H9 (cell line): ENCODE measurements at regions not wholly inside any gene's neighbourhood (a gene's known extent, or its start where the extent isn't known, plus 50 kb on each side); places are given as distances from the start of the nearest gene placed in this dataset.

Experiments used
- DNase-seq: peaks from one replicate; pipeline ENCODE4 v3.0.0-alpha.2; 2017
- H2AFZ ChIP-seq: one replicate; pipeline ENCODE4 v1.6.1; 2013; ENCODE audit warnings: mild to moderate bottlenecking, low read length, control low read depth, moderate library complexity
- H2AK5ac ChIP-seq: 2 replicates; pipeline ENCODE4 v1.6.1; 2013; ENCODE audit warnings: low read length, control low read depth, mixed read lengths; ENCODE audit not compliant: insufficient read length
- H2BK120ac ChIP-seq: one replicate; pipeline ENCODE4 v1.6.1; 2013; ENCODE audit warnings: low read depth, mild to moderate bottlenecking, low read length, control low read depth, inconsistent platforms; ENCODE audit not compliant: poor library complexity, severe bottlenecking
- H2BK12ac ChIP-seq: 2 replicates; pipeline ENCODE4 v1.6.1; 2013; ENCODE audit warnings: low read length, control low read depth, mixed read lengths, low read depth; ENCODE audit not compliant: insufficient read length
- H2BK15ac ChIP-seq: 2 replicates; pipeline ENCODE4 v1.6.1; 2013; ENCODE audit warnings: low read depth, low read length, control low read depth
- H2BK20ac ChIP-seq: one replicate; pipeline ENCODE4 v1.6.1; 2013; ENCODE audit warnings: low read depth, mild to moderate bottlenecking, low read length, control low read depth, inconsistent platforms; ENCODE audit not compliant: poor library complexity, severe bottlenecking
- H2BK5ac ChIP-seq: 2 replicates; pipeline ENCODE4 v1.6.1; 2013; ENCODE audit warnings: low read length, control low read depth, mixed read lengths; ENCODE audit not compliant: insufficient read length
- H3K14ac ChIP-seq: 2 replicates; pipeline ENCODE4 v1.6.1; 2013; ENCODE audit warnings: low read length, control low read depth; ENCODE audit not compliant: insufficient read depth
- H3K18ac ChIP-seq: 2 replicates; pipeline ENCODE4 v1.6.1; 2013; ENCODE audit warnings: low read depth, mild to moderate bottlenecking, mixed read lengths, low read length, control low read depth; ENCODE audit not compliant: insufficient read length
- H3K23ac ChIP-seq: 2 replicates; pipeline ENCODE4 v1.6.1; 2013; ENCODE audit warnings: low read length, control low read depth, mixed read lengths, low read depth; ENCODE audit not compliant: insufficient read length
- H3K23me2 ChIP-seq: 2 replicates; pipeline ENCODE4 v1.6.1; 2013; ENCODE audit warnings: low read depth, mild to moderate bottlenecking, mixed read lengths, low read length, control low read depth; ENCODE audit not compliant: insufficient read length, poor library complexity, severe bottlenecking
- H3K27ac ChIP-seq: 2 replicates; pipeline ENCODE4 v1.5.1; 2013; ENCODE audit warnings: low read length, control low read depth, mixed read lengths, low read depth; ENCODE audit not compliant: insufficient read length
- H3K27me3 ChIP-seq: 2 replicates; pipeline ENCODE4 v1.6.1; 2013; ENCODE audit warnings: low read length, control low read depth, inconsistent platforms; ENCODE audit not compliant: insufficient read depth
- H3K4ac ChIP-seq: 2 replicates; pipeline ENCODE4 v1.6.1; 2013; ENCODE audit warnings: low read depth, mild to moderate bottlenecking, control low read depth, inconsistent platforms, low read length, moderate library complexity
- H3K4me1 ChIP-seq: 2 replicates; pipeline ENCODE4 v1.6.1; 2013; ENCODE audit warnings: low read length, control low read depth, inconsistent platforms; ENCODE audit not compliant: insufficient read depth
- H3K4me2 ChIP-seq: 2 replicates; pipeline ENCODE4 v1.6.1; 2013; ENCODE audit warnings: low read length, control low read depth, mixed read lengths; ENCODE audit not compliant: insufficient read length, insufficient read depth
- H3K56ac ChIP-seq: 2 replicates; pipeline ENCODE4 v1.6.1; 2013; ENCODE audit warnings: low read depth, mild to moderate bottlenecking, mixed read lengths, low read length, control low read depth; ENCODE audit not compliant: insufficient read length
- H3K79me1 ChIP-seq: 2 replicates; pipeline ENCODE4 v1.6.1; 2013; ENCODE audit warnings: low read depth, mild to moderate bottlenecking, moderate library complexity, low read length, control low read depth, inconsistent platforms; ENCODE audit not compliant: insufficient read depth, poor library complexity, severe bottlenecking
- H3K79me2 ChIP-seq: 2 replicates; pipeline ENCODE4 v1.6.1; 2013; ENCODE audit warnings: low read length, control low read depth, inconsistent platforms; ENCODE audit not compliant: insufficient read depth
- H3K9ac ChIP-seq: 2 replicates; pipeline ENCODE4 v1.6.1; 2013; ENCODE audit warnings: low read length, control low read depth, mixed read lengths; ENCODE audit not compliant: insufficient read length; ENCODE audit errors: extremely low read depth
- H3K9me3 ChIP-seq: one replicate; pipeline ENCODE4 v1.6.1; 2013; ENCODE audit warnings: low read depth, low read length, inconsistent platforms; ENCODE audit not compliant: control insufficient read depth
- H3T11ph ChIP-seq: one replicate; pipeline ENCODE4 v1.6.1; 2013; ENCODE audit warnings: mild to moderate bottlenecking, low read length, control low read depth, inconsistent platforms
- H4K20me1 ChIP-seq: one replicate; pipeline ENCODE4 v1.6.1; 2013; ENCODE audit not compliant: control insufficient read depth, insufficient read length, insufficient read depth
- H4K5ac ChIP-seq: 2 replicates; pipeline ENCODE4 v1.6.1; 2013; ENCODE audit warnings: low read depth, mild to moderate bottlenecking, mixed read lengths, low read length, control low read depth; ENCODE audit not compliant: insufficient read length
- H4K8ac ChIP-seq: replicated peaks from 2 replicates; pipeline ENCODE4 v1.6.1; 2013; ENCODE audit warnings: low read length, control low read depth, mixed read lengths, low read depth; ENCODE audit not compliant: insufficient read length
- H4K91ac ChIP-seq: 2 replicates; pipeline ENCODE4 v1.6.1; 2013; ENCODE audit warnings: low read depth, mild to moderate bottlenecking, moderate library complexity, mixed read lengths, low read length, control low read depth; ENCODE audit not compliant: insufficient read length
- H3K27ac Mint-ChIP-seq, 3 experiments: 2 replicates in 2 of 3; 3 replicates in 1 of 3; pipeline ENCODE4 v1.8.0; 2020 to 2021; ENCODE audit warnings: mixed read lengths in 3 of 3, mild to moderate bottlenecking in 1 of 3, moderate library complexity in 1 of 3
- H3K27me3 Mint-ChIP-seq: 2 replicates; pipeline ENCODE4 v1.8.0; 2021; ENCODE audit warnings: low read depth, mild to moderate bottlenecking, moderate library complexity, mixed read lengths
- H3K36me3 Mint-ChIP-seq, 3 experiments: 2 replicates in 2 of 3; 3 replicates in 1 of 3; pipeline ENCODE4 v1.8.0; 2020 to 2021; ENCODE audit warnings: low read depth in 3 of 3, mixed read lengths in 3 of 3; ENCODE audit not compliant: insufficient read depth in 1 of 3
- H3K4me1 Mint-ChIP-seq, 2 experiments: 2 replicates each; pipeline ENCODE4 v1.8.0; 2020; ENCODE audit warnings: mixed read lengths in 2 of 2
- H3K4me3 Mint-ChIP-seq, 2 experiments: 2 replicates in 1 of 2; 3 replicates in 1 of 2; pipeline ENCODE4 v1.8.0; 2020 to 2021; ENCODE audit warnings: mild to moderate bottlenecking in 2 of 2, mixed read lengths in 2 of 2, moderate library complexity in 1 of 2
- H3K9me3 Mint-ChIP-seq, 2 experiments: 2 replicates in 1 of 2; 3 replicates in 1 of 2; pipeline ENCODE4 v1.8.0; 2020; ENCODE audit warnings: mild to moderate bottlenecking in 2 of 2, mixed read lengths in 2 of 2, moderate library complexity in 1 of 2
- CTCF ChIP-seq: fragments of 200-600 bp; sonication (generic); conservative IDR thresholded peaks from 3 replicates; pipeline ENCODE4 v1.8.0; 2021; ENCODE audit warnings: antibody characterized with exemption, mild to moderate bottlenecking
- WGBS: extraction: QIAGEN DNeasy Blood & Tissue Kit; methylation state at CpG from one replicate; pipeline ENCODE4 v1.1.7; 2013; ENCODE audit warnings: missing lambda C conversion rate, low lambda C conversion rate, mixed read lengths; ENCODE audit not compliant: insufficient read length; ENCODE audit errors: extremely low coverage; 5-methylcytosine and 5-hydroxymethylcytosine counted together

GRCh38 chr12:131617596-131618302 is 93.1 kb upstream of the SFSWAP start:
- Mint-ChIP-seq H3K9me3 (no peaks in the 10 kb centered on the region), H3K4me3 (no peak overlapping the region), H3K27me3 (peaks cover 12% of the 10 kb centered on the region), H3K27ac (no peak overlapping the region; a peak in 2 of 7 replicates), H3K36me3 (no peaks in the 10 kb centered on the region), H3K4me1 (peaks cover 26 to 42% of the 10 kb centered on the region in 2 experiments)
- H3K9ac ChIP-seq = no peak overlapping the region
- no peak for TF ChIP-seq CTCF
- H3T11ph ChIP-seq = no peak overlapping the region
- H3K18ac ChIP-seq = no peak overlapping the region
- no peak overlapping the region for H2BK15ac ChIP-seq
- no peak overlapping the region for H2BK5ac ChIP-seq
- DNase-seq = no peak
- H2BK20ac ChIP-seq = no peak overlapping the region
- H3K56ac ChIP-seq = no peak overlapping the region
- no peak overlapping the region for H4K91ac ChIP-seq
- H3K4me2 ChIP-seq = no peak overlapping the region
- no peak overlapping the region for H4K8ac ChIP-seq
- no peak overlapping the region for H4K5ac ChIP-seq
- no peaks in the 10 kb centered on the region for H4K20me1 ChIP-seq
- H3K79me2 ChIP-seq = no peaks in the 10 kb centered on the region
- no peak overlapping the region for H3K4ac ChIP-seq
- no peaks in the 10 kb centered on the region for H3K79me1 ChIP-seq
- no peak overlapping the region for H3K14ac ChIP-seq
- no peak overlapping the region for H2BK120ac ChIP-seq
- H3K27ac ChIP-seq = no peak overlapping the region
- H2AFZ ChIP-seq = no peak overlapping the region
- peaks cover 12% of the 10 kb centered on the region; the same call in 1 of the 2 replicates for H3K4me1 ChIP-seq
- H3K23me2 ChIP-seq = no peaks in the 10 kb centered on the region
- H3K23ac ChIP-seq = no peak overlapping the region
- H2BK12ac ChIP-seq = no peak overlapping the region
- whole genome bisulfite sequencing = no CpG with 5 or more reads among the region's 23 CpGs
- H2AK5ac ChIP-seq = no peak overlapping the region
- H3K27me3 ChIP-seq = no peaks in the 10 kb centered on the region
- H3K9me3 ChIP-seq = no peaks in the 10 kb centered on the region
